ENCODE measurements at regions not wholly inside any gene's neighbourhood (a gene's known extent, or its start where the extent isn't known, plus 50 kb on each side); places are given as distances from the start of the nearest gene placed in this dataset.
A peak's percentile ranks its signal among the peaks of the same experiment; 100 is the strongest.

DNA sequence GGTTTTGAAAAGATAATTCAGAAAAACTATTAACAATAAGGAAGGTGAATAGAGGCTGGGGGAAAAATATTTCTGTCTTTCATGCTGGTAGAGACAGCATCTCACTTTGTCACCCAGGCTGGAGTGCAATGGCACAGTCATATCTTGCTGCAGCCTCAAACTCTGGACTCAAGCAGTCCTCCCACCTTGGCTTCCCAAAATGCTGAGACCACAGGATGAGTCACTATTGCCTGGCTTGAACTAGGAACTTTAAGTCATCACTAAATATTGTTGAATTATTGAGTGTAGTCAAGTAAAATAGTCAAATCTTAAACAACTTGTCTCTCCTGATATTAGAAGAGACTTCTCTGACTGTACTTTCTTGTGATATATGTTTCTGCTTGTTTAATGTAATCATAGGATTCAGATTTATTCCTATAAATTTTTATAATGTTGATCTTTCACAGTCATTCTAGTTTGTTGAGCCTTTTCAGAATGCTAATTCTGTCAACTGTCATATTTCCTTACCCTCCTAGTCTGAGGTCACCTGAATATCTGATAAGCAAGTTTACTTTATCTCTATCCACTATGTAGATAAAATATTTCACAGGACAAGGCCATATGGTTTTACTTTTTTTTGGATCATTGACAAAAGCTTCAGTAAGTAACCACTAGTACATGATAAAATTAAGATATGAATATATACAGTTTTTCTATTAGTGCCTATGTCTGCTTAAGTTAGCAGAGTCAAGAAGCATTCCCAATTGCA is 1696.5 kb downstream of the MAT2B start:
- Histone ChIP-seq H3K4me3 (no peak overlapping the region), H3K27me3 (no peaks in the 10 kb centered on the region), H3K27ac (no peak overlapping the region), H3K9me3 (no peaks in the 10 kb centered on the region), H3K36me3 (replicated peaks in 1 of 2; ENCODE audit: insufficient read depth in 1 of 2, low read depth in 2 of 2) (no peaks in the 10 kb centered on the region), H3K4me1 (no peaks in the 10 kb centered on the region)
- no peak for TF ChIP-seq POLR2A (IDR thresholded peaks at IDR 0.05)
- TF ChIP-seq, protein P1, sequence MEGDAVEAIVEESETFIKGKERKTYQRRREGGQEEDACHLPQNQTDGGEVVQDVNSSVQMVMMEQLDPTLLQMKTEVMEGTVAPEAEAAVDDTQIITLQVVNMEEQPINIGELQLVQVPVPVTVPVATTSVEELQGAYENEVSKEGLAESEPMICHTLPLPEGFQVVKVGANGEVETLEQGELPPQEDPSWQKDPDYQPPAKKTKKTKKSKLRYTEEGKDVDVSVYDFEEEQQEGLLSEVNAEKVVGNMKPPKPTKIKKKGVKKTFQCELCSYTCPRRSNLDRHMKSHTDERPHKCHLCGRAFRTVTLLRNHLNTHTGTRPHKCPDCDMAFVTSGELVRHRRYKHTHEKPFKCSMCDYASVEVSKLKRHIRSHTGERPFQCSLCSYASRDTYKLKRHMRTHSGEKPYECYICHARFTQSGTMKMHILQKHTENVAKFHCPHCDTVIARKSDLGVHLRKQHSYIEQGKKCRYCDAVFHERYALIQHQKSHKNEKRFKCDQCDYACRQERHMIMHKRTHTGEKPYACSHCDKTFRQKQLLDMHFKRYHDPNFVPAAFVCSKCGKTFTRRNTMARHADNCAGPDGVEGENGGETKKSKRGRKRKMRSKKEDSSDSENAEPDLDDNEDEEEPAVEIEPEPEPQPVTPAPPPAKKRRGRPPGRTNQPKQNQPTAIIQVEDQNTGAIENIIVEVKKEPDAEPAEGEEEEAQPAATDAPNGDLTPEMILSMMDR (IDR thresholded peaks at IDR 0.05): no peak
- ATAC-seq: no peak
- intact Hi-C loops (cut with DNase I): no loop called here
- no peak for DNase-seq

- H3K9me3 ChIP-seq: no peaks in the 10 kb centered on the region
- ATAC-seq: no peak
- H3K4me3 ChIP-seq: no peak overlapping the region
- no peaks in the 10 kb centered on the region for H3K27me3 ChIP-seq
- no peak for DNase-seq
- no peaks in the 10 kb centered on the region for H3K36me3 ChIP-seq (replicated peaks in 1 of 2; ENCODE audit: insufficient read depth in 1 of 2, low read depth in 2 of 2)
- no peaks in the 10 kb centered on the region for H3K4me1 ChIP-seq
- 79 to 80% methylated on average over 3 of the region's 3 CpGs for WGBS, 2 donors
- TF ChIP-seq POLR2A (IDR thresholded peaks at IDR 0.05): no peak
- TF ChIP-seq, protein P1 (IDR thresholded peaks at IDR 0.05): no peak
- intact Hi-C loops (cut with DNase I): no loop called here
- no peak overlapping the region for H3K27ac ChIP-seq
Observed at GRCh38 chr5:165202519-165202910, 1697.1 kb downstream of the MAT2B start.

- Histone ChIP-seq H3K27me3 (no peaks in the 10 kb centered on the region), H3K27ac (no peak overlapping the region), H3K36me3 (replicated peaks in 1 of 2; ENCODE audit: insufficient read depth in 1 of 2, low read depth in 2 of 2) (no peaks in the 10 kb centered on the region), H3K9me3 (no peaks in the 10 kb centered on the region), H3K4me1 (peaks cover 6% of the 10 kb centered on the region), H3K4me3 (no peak overlapping the region)
- no peak for ATAC-seq
- no peak for DNase-seq
- intact Hi-C loops (cut with DNase I): no loop called here
- WGBS, 2 donors: 0% methylated on average over 1 of the region's 1 CpG
- TF ChIP-seq, protein P1 (IDR thresholded peaks at IDR 0.05): peak; percentile 53 to 88 (median 62)
- TF ChIP-seq POLR2A (IDR thresholded peaks at IDR 0.05): no peak
Observed at GRCh38 chr5:165209101-165209727, 1703.8 kb downstream of the MAT2B start.

DNA sequence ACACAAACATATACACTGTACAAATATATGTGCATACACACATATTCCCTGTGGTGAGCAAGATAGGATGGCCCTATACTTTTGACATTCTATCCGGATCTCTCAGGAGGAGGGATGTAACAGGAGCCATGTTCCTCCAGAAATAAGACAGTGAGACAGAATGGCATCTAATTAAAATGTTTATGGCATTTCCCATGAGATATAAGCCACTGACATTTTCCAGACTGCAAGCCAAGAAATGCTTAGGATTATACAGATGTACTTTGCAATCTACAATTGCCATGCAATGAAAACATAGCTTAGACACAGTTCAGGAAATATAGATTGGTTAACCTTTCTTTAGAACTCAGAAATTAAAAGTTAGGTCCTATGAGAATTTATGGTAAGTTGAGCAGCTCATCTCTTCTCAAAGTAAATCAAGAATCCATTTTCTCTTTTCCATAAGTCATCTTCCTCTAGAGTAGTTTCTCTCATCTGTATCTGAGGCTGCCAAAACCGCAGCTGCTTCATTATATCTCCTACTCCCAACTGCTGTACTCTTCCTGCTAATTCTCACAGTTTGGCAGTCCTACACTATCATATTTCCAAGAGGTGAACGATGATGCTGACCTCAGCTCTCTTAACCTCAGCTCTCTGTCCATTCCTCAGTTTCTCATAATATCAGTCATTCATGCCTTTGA is 1719.1 kb downstream of the MAT2B start:
- DNase-seq (no peak), ATAC-seq (no peak)
- Histone ChIP-seq H3K9me3 (no peaks in the 10 kb centered on the region), H3K36me3 (replicated peaks in 1 of 2; ENCODE audit: insufficient read depth in 1 of 2, low read depth in 2 of 2) (no peaks in the 10 kb centered on the region), H3K27me3 (no peaks in the 10 kb centered on the region), H3K27ac (no peak overlapping the region), H3K4me3 (no peak overlapping the region), H3K4me1 (no peaks in the 10 kb centered on the region)
- intact Hi-C loops (cut with DNase I): no loop called here
- WGBS, 2 donors: 62 to 70% methylated on average over 3 of the region's 3 CpGs
- TF ChIP-seq, protein P1 (IDR thresholded peaks at IDR 0.05): no peak
- TF ChIP-seq POLR2A (IDR thresholded peaks at IDR 0.05): no peak
